Stomach (tissue), 4 donors: ENCODE measurements at regions not wholly inside any gene's neighbourhood (a gene's known extent, or its start where the extent isn't known, plus 50 kb on each side); places are given as distances from the start of the nearest gene placed in this dataset.

ENCODE experiments used
- CTCF ChIP-seq, 7 experiments: fragments of 450-650 bp in 4 of 7; fragments of 200-600 bp in 3 of 7; sonication (generic) in 3 of 7; IDR thresholded peaks; one replicate each; pipeline ENCODE4 v1.5.1; 2016 to 2019; ENCODE audit warnings: antibody characterized with exemption in 7 of 7, control low read depth in 2 of 7, mild to moderate bottlenecking in 1 of 7
- EP300 ChIP-seq: sonication (generic); formaldehyde crosslinking; IDR thresholded peaks from one replicate; pipeline ENCODE4 v1.6.1; 2017; ENCODE audit warnings: antibody characterized with exemption
- POLR2A ChIP-seq, 4 donors: fragments of 450-650 bp; IDR thresholded peaks; one replicate each; pipeline ENCODE4 v1.6.1; 2016; ENCODE audit warnings: antibody characterized with exemption in 4 of 4, control low read depth in 2 of 4, mild to moderate bottlenecking in 1 of 4, moderate library complexity in 1 of 4

- TF ChIP-seq POLR2A (IDR thresholded peaks at IDR 0.05) = no peak
- TF ChIP-seq CTCF (IDR thresholded peaks at IDR 0.05) = no peak
- no peak for TF ChIP-seq EP300
Measured at GRCh38 chr3:104070906-104071305, 1295.8 kb upstream of the ALCAM start.
